Dermis blood vessel endothelial cell (primary cell): ENCODE measurements at regions not wholly inside any gene's neighbourhood (a gene's known extent, or its start where the extent isn't known, plus 50 kb on each side); places are given as distances from the start of the nearest gene placed in this dataset.

ENCODE experiments used
- DNase-seq: peaks from one replicate; pipeline ENCODE4 v3.0.0; 2010

DNA sequence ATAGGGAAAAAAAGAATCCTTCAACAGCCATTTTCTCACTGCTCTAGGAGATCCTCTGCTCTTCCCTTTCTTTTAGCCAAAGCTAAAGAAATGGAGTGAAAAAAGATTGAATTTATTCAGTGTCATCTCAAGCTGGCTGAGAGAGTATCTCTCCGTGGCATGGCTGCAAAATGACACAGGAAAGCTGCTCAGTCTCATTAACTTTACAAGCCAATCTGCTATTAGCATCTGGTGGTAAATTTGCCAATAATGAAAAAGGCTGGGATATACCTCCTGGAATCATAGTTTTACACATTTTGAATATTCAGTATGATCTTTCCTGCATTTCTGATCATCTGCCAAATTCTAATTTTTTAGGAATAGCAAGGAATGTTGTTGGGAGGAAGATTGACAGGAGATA lies 176.8 kb upstream of the CHRM3 start:
- no peak for DNase-seq

GRCh38 chr1:239204401-239204800 lies 182.0 kb upstream of the CHRM3 start:
- DNase-seq = no peak

- no peak for DNase-seq
These were observed 188.5 kb upstream of the CHRM3 start for GRCh38 chr1:239197871-239198270.

GRCh38 chr1:239189998-239190512 lies 196.3 kb upstream of the CHRM3 start:
- no peak for DNase-seq

DNA sequence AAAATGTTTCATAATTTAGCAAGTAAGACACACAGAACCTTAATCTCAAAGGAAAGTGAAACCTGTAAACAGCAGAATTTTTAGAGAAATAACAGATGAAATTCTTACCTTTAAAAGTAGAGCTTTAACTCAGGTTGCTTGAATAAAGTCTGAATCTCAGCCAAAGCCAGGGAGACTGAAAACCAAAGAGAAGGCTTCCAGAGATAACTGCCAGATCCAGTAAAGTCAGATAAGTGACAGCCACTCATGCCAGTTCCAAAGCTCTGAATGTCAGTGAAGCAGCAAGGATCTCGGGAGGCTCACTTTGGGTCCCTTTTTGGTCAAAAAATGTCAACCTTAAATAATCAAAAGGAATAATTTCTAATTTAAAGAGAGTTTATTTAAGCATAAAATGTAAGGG lies 199.9 kb upstream of the CHRM3 start:
- no peak for DNase-seq

DNA sequence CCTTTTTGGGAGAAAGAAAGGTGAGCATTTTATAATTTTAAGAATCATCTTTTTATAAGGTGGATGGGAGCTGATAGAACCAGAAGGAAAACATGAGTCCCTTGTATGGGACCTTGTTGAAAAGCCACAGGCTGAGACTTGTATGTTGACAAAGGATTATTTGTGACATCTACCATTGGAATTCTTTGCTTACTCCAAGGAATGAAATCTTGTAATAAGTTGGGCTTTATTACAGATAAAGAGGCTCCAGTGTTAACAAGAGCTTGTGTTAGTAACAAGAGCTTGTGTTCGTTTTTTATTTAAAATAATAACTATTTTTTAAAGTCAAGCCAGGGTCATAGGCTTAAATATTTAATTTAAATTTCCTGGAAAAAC lies 201.1 kb upstream of the CHRM3 start:
- no peak for DNase-seq

DNA sequence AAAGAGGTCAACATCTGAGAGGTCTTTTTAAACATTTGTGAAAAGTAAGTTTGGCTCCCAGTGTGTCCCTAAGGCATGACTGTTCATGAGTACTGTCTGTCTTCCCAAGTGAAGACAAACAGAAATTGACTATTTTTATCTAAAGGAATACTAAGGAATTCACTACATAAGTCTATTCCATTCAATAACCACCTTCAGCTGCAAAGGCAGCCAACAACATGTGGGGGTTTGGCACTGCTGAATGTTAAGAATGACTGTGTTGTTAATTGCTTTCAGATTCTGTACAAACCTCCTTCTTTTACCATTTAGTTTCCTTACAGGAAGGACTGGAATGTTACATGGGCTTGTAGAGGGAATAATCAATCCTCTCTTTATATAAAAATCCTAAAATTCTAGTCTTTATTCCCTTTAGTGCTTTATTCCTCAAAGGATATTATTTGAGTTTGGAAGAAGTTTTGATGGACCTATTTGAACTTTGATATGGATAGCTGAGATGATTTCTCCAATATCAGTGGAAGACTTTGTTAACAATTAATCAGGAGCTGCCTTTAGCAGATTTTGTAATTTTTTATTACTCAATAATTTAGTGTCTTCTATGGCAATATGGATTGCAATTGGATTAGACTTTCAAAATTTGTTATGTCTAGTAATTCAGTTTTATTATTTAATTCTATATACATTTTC lies 201.7 kb upstream of the CHRM3 start:
- no peak for DNase-seq

GRCh38 chr1:239178961-239179360 lies 207.4 kb upstream of the CHRM3 start:
- DNase-seq = no peak

- no peak for DNase-seq
These were observed 211.5 kb upstream of the CHRM3 start for GRCh38 chr1:239174880-239175279.

GRCh38 chr1:239170828-239171227 lies 215.5 kb upstream of the CHRM3 start:
- DNase-seq = no peak

- DNase-seq = no peak
These were observed 217.1 kb upstream of the CHRM3 start for GRCh38 chr1:239169276-239169675.

DNA sequence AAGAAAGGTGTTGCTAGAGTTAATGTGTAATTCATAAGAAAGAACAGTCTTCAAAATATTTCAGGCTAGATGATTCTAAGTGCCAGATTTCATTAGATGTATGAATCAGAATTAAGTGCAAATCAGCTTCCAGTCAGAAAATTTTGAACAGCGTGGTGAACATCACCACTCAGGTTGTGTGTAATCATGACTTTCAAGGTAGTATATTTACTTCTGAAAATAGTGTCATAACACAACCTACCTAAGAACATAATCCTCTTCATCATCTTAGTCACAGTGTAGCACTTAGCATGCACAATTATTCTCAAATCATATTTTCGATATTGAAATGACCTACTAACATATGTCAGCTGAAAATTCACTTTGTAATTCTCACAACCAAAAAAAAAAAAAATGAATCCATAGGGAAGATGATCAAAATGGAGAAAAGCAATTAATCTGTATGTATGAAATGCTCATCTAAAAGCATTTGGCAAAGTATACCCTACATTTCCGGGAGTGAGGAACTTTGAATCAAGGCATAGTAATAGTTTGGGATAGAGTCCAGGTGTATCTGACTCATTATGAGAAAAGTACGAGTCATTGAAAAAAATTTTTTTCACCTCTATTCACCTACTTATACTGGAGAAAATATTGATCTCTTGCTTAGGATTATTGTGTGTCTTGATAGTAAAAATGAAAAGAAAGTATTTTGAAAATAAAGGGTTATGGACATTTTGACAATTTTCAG lies 221.8 kb upstream of the CHRM3 start:
- DNase-seq = no peak

GRCh38 chr1:239155466-239156091 lies 230.8 kb upstream of the CHRM3 start:
- no peak for DNase-seq

GRCh38 chr1:239151937-239152336 lies 234.4 kb upstream of the CHRM3 start:
- no peak for DNase-seq

- DNase-seq = no peak
These were observed 245.4 kb upstream of the CHRM3 start for GRCh38 chr1:239140968-239141367.

- DNase-seq = no peak
These were observed 246.6 kb upstream of the CHRM3 start for GRCh38 chr1:239139801-239140200.

GRCh38 chr1:239128541-239128940 lies 257.8 kb upstream of the CHRM3 start:
- no peak for DNase-seq

DNA sequence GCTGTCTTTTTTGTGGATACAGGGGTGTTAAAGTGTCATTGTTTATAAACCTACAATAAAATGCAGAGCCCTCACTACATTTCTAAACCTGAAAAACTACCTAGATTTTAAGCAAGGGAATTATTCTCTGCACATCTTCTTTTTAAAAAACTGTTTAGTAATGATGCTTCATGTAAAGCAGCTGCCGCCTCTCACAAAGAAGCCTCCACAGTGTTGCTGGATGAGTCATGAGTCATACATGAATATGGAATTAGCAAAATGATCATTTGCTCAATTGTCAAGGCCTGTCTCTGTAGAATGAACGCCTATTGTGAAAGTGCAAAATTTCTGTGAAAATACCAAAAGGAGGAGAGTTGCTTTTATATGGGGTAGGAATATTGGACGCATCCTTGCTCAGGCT lies 259.5 kb upstream of the CHRM3 start:
- DNase-seq = no peak

- no peak for DNase-seq
These were observed 260.5 kb upstream of the CHRM3 start for GRCh38 chr1:239125893-239126292.

GRCh38 chr1:239125027-239125426 lies 261.3 kb upstream of the CHRM3 start:
- no peak for DNase-seq

DNA sequence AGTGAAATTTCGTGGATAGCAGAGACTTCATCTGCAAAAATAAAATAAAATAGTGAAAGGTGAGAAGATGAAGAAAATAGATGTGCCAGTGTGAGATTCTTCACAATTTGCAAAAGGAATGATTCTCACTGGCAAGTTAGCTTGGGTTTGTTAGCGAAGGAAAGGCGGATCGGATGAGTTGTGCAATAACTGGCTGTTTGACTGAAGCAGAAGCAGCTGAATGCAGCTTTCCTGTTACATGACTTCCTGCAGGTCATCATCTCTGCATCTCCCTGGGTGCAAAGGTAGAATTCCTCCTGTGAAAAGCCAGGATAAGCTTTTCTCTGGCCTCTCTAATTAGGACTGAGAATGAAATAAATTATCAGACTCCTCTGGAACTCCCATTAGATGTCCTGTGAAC lies 263.1 kb upstream of the CHRM3 start:
- DNase-seq = no peak

GRCh38 chr1:239112101-239112935 lies 274.1 kb upstream of the CHRM3 start:
- DNase-seq = no peak

- DNase-seq = no peak
These were observed 278.7 kb upstream of the CHRM3 start for GRCh38 chr1:239107676-239108075.
